NCI-H2196 treated with DMSO at 0.1 percent for 48 hours (cell line): ENCODE measurements at regions not wholly inside any gene's neighbourhood (a gene's known extent, or its start where the extent isn't known, plus 50 kb on each side); places are given as distances from the start of the nearest gene placed in this dataset.
A peak's percentile ranks its signal among the peaks of the same experiment; 100 is the strongest.

Experiments used
- DNase-seq: peaks from one replicate; lab custom pipeline; 2025; ENCODE audit not compliant: unreplicated experiment; lab: John Stamatoyannopoulos, UW

DNA sequence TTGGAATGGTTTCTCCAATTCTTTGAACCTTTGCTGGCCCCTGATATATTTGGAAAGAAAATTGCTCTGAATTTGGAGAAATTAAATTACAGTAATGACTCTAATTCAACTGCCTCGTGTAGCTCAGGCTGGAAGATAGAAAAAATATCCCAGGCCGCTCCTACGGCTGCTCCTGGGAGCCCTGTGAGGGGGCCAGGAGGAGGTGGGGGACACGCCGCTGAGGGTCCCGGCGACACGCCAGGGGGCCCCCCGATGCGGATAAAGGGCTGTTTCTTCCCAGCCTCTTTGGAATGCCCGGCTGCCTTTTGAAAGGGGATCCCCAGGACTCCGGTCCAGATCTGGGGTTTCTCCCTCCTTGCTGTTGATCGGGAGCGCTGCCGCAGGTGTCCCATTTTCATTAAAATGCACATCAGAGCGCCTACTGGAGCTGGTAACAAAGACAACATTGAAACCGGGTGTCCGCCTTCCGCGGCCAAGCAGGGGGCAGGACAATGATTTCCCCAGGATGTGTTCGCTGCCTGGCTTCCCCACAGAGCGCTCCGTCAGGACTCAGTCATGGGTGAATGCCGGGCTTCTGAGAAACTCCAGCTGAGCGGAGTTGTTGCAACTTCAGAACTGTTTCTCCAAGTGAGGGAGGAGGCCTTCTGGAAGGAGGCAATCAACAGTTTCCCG, 200.1 kb upstream of the KBTBD8 start:
- no peak for DNase-seq

DNA sequence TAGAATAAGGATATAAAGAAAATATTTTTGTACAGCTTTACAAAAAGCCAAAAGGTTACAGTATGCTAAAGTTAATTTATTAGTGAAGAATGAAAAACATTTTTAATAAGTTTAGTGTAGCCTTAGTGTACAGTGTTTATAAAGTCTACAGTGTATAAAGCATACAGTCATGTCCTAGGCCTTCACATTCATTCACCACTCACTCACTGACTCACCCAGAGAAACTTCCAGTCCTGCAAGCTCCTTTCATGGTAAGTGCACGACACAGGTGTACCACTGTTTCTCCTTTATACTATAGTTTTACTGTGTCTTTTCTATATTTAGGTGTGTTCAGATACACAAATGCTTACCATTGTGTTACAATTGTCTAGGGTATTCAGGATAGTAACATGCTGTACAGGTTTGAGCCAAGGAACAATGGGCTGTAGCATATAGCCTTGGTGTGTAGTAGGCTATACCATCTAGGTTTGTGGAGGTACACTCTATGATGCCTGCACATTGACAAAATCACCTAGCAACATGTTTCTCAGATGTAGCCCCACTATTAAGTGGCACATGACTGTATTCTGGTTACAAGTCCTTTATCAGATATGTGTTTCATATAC, 197.1 kb upstream of the KBTBD8 start:
- DNase-seq = no peak

DNA sequence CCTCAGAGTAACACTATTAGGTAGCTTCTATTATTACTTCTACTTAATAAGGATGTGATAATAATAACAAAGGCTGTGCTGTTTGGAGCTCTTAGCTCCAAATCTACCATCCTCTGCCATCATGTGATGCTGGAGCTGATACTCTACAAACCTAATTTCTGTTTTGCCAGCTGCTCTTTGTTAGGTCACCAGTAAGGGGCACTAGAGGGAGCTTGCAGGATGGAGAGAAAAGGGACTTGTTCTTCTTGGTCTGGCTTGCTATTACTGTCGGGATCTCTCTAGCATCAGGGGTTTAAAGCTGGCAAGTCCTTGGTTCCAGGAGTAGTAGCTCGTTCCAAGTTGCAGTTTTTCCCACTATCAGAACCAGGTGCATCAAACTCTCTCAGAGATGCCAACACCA, 194.9 kb upstream of the KBTBD8 start:
- DNase-seq = no peak

DNA sequence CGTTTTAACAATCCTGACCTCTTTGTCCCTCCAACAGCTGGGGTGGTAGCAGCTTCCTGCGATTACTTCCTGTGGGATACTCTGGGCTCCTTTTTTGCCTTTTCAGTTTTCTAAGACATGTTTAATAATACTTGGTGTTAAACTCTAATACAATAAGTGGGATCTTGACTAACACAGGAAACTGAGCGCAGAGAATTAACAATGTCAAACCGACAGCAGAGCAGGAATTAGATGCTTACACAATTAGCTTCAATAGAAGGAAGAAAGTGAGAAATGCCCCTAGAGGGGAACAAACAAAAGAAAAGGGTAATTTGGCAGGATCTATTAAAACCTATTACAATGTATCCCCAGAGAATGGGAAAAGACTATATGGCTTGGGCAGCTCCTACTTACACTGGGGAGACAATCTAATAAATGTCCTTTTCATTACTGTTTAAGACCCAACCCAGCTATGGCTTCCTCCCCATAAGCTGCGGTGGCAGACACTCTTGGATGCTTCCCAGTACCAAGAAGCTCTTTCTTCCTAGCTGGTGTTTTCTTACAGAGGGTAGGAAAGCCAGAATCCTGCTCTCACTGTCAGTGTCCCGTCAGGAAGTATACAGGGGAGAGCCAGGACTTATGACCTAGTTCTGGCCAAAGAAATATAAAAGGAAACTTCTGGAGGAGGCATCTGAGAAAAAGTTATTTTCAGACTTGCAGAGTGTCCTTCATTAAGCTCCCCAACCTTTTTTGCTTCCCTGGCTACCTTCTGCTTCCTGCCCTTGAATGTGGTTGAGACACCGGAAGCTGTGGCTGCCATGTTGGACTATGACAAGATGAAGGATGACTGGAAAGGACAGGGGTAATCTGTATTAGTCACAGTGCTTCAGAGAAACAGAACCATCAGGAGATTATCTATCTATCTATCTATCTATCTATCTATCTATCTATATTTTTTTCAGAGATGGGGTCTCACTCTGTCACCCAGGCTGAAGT, 194.1 kb upstream of the KBTBD8 start:
- no peak for DNase-seq

DNA sequence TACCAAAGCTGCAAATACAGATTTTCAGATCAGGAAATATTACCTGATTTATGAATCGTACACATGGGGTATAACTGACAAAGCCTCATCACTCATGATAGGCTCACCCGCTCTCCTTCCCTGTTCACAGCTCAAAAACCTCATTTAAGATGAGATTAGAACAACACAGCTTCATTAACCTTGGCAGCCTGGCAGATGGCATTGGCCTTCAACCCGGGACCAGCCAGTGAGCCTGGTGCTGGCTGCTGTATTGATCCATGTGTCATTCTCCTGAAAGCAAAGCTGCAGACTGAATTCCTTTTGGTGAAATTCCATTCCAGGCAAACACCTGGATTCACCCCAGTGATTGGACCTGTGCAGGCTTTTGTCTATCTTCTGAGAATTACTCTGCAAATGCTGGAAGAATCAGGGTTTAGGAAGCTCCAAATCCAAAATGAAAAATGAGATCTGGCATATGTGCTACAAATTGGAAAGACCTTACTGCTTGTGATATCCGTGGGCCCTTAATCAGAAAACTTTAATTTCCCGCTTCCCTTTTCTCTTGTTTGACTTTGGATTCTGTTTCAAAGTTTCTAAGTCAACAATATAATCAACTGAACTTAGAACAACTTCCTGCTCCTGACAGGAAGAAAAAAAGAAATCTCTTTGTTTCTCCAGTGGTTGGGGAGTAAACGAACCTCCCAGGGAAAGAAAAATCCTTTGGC, 189.1 kb upstream of the KBTBD8 start:
- no peak for DNase-seq

DNA sequence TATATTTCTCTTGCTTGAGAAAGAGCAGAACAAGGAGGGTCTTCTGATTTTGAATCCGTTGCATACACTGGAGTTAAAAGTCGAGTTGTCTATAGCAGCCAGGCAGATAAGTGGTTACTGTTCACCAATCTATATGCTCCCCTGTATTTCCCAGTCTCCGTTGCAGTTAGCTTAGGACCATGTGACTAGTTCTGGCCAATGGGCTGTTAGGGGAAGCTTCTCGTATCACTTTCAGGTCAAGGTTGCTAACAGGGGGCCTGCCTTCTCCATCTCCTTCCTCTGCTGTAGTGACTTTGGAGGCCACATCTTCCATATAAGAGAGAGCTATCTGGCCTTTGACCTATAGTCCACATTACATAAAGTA, 188.5 kb upstream of the KBTBD8 start:
- no peak for DNase-seq

DNA sequence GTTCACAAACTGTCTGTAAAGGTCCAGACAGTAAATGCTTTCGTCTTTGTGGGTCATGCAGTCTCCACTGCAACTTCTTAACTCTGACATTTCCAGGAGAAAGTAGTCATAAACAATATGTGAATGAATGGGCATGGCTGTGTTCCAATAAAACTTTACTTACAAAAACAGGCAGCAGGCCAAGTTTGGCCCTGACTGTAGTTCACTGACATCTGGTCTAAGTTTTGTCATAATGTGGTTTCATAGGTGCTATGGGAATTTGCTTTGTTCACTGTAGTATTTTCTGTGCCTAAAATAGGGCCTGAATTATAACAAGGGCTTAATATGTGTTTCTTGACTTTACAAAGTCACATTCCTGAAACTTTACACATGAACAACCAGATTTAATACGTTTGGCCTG, 186.0 kb upstream of the KBTBD8 start:
- no peak for DNase-seq

DNA sequence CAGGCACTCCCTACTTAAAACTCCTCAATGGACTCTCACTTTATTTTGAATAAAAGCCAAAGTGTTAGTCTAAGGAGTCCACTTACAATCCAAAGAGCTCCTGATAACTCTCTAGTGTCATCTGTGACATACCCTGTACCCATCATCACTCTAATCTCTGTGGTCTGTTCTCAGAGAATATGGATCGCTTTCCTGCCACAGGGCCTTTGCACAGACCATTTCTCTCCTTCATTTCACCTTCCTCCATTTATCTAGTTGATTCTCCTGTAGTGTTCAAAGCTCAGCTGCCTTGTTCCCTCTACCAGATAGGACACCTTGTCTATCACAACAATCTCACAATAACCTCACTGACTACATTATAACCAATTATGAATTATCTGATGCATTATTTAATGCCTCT, 185.4 kb upstream of the KBTBD8 start:
- DNase-seq = no peak

DNA sequence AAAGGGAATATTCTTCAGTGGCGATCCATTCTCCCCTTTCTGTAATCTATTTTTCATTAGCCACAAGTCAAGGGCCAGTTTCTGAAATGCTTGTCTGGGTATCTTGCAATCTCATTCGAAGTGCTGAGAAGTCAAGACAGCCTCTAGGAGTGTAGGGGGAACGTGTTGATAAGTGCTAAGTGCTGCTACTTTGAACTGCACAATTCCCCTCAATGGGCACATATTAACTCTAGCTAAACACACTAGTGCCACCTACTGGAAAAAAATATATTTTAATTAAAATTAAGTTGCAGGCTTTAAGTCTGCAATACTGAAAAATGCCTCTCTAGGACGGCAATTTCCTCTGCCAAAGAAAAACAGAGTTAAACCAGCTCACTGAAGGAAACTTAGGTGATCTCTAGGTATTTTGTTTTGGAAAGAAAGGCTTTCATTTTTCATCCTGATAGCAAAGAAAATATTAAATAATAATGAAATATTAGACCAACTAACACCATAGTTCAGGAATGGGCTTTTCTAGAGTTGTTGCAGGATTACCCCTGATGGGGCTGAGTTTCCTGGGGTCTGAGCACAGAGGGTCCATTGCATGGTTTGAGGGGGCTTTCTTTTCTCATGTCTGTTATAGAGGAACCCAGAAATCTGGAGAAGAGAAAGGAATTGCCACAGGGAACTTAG, 181.9 kb upstream of the KBTBD8 start:
- peak; percentile 5 for DNase-seq

DNA sequence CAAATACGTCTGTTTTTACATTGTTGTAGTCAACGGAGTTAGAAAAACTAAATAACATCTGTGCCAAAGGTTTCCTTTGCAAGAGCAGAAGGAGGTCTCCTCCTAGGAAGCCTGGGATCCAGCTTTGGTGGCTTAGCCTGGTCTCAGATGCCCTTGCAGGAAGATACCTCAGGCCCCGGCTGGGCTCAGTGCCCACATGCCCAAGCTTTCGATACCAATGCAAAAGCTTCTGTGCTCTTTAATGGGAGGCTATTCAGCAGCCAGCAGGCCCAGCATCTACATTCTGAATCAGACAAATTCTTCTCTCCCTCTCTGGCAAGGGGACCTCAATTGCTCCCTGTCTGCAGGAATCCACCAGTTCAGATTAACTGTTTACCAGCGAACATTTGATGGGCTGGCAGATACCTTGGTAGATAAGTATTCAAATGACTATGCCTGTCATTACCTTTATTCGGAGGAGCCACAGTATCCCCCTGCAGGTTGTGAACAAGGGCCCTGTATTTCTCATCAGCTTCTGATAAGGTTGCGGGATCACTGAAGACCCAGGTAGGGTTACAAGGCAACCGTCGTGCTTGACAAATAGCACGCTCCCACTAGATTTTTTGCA, 180.1 kb upstream of the KBTBD8 start:
- no peak for DNase-seq

DNA sequence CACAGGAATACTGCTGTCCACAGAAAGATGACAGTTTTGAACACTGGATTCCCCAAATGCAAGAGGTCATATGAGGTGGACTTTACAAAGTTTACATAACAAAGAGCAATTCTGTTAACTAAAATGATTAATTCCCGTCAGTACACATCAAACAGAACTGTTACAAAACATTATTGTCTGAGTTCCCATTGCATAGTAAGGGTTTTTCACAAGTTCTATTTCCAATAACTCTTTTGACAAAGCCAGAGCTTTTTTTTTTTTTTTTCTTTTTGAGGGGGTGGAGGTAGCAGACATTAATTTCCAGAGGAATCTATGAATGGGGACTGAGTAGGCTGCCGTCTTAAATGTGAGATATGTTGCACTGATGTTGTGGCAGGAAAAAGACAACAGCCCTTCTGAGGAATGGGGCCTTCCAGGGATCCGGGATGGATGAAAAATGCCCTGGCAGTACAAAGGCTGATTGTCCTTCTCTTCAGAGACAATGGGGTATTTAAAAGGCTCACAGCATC, 178.1 kb upstream of the KBTBD8 start:
- no peak for DNase-seq

DNA sequence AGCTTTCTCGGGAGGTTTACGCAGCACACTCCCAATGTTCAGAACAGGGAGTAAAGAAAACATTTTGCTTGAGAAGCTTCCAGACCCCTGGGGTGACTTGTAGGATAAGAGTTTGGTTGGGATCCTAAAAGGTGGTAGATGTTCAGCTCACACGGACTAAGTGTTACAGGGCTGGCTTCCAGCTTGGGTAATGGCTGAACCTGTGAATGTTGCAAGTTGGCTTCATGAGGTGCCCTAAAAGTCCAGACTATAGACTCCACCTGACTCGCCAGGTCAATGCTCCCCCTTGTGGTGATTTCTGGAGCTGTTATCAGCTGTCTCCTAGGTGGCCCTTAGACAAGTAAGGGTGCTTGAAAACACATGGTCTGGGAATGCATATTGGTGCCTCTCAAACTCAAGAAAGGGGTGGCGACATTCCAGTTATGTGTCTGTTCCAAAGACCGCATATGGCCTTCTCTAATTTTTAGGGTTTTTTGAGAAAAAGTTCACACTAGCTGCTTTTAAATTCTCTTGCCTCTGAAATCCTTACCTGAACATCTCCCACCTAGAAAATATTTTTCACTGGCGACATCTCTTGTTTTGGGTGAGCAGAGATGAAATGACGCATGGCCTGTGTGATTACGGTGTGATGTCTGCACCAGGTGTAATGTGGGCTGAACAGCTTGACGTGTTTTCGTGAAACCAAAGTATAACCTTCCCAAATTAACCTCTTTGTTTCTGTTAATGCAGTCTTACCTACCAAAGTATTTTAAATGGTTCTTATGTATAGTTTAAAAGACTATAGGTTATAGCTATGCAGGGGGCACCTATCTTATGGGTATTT, 175.7 kb upstream of the KBTBD8 start:
- no peak for DNase-seq

DNA sequence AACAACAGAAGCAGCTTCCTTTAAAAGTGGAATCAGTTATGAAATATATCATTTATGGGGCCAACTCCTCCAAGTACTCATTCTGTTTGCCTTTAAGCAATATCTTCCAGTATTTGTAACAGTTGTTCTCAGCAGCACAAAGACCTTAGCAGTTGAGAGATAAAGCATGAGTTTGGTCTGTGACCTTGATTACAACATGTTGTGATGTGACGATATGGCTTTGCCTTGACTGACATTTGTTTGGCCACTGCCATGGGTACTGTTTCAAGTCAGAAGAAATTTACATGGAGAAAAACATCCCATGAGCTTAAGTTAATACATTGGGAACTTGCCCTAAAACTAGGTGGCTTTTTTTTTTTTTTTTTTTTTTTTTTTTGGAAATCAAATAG, 175.1 kb upstream of the KBTBD8 start:
- DNase-seq = no peak

DNA sequence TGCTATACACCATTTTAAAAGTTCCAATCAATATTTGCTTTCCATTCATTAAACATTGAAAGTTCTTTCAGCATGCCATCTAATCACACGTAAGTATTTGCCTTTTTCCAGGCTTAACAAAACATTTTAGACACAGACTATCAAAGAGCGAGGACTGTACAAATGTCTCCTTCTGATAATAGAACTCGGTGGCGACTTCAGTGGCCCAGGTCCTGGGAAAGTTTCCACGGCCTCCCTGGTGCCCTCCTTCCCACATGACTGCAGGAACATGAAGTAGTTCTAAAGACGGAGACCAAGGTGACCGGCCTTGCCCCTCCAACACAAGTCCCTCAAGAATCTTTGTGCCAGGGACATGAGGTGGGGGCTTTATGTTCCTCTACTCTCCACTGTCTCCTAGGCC, 174.6 kb upstream of the KBTBD8 start:
- no peak for DNase-seq

DNA sequence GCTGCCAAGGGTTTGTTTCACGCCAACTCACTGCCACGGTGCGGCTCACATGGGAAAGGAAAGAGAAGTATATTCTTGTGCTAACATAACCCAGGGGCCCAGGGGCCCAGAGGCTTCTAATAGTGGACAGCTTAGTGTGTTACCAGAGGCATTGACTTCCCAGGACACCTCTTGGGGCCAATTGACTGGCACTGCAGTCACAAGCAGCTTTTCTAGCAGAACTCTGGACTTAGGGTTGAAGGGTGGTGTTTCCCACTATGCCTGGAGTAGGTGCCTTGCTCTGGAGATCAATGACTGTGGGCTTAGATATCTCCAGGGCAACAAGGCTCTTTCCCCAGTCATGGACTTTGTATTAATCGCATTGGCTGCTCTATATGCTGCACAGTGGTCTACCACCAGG, 172.7 kb upstream of the KBTBD8 start:
- no peak for DNase-seq

DNA sequence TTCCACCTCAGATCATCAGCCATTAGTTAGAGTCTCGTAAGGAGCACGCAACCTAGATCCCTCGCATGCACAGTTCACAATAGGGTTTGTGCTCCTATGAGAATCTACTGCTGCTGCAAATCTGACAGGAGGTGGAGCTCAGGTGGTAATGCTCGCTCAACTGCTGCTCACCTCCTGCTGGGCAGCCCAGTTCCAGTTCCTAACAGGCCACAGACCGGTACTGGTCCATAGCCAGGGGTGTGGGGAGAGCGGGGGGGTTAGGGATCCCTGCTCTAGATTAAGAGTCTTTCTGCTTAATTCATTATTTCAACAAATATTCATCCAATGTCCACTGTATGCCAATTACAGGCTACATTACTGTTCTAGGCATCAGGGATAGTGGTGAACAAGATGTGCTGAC, 170.4 kb upstream of the KBTBD8 start:
- no peak for DNase-seq

DNA sequence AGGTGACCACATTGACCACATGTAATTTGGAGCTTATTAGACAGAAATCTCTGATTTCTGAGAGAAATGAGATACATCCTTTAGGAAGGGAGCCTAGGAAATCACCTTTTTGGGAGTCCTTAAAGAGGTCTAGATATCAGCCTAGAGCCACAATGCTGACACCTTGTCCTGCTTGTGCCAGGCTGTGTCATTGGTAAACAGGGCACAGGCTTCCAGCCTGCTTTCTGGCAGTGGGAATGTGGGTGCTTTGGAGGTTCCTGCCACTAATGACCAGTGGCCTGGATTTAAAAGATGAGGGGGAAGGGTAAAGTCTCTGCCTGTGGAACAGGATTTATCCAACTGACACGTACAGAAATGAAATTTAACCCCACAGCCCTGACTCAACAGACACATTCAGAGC, 169.8 kb upstream of the KBTBD8 start:
- DNase-seq = no peak

DNA sequence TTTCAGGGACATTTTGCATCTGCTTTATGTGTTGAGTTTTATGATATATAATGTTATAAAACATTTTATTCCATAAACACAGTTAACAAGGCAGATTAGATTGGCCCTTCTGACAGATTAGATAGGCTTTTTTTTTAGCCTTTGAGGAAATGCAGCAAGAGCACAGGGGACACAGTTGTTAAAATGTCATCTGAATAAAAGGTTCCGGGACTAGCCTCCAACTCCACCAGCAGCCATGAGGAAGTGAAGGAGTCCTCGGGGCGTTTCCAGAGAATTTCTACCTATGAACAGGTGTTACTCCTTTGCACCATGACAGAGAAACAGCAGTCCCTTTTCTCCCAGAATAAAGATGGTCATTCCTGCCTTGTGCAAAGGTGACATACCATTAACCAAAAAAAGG, 167.8 kb upstream of the KBTBD8 start:
- DNase-seq = no peak

DNA sequence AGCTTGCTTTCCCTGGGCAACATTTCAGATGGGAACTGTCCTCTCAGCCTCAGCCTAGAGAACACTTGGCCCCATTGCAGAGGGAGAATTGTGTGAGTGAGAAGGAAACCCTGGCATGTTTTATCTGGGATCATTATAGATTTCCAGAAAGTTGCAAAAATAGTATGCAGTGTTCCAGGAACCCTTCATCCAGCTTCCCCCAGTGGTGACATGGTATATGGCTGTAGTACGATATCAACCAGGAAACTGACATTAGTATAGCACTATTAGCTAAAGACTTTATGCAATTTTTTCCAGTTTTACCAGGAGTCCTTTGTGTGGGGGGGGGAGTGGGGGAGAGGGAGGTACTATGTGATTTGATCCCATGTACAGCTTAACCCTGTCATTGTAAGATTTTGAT, 166.2 kb upstream of the KBTBD8 start:
- no peak for DNase-seq
